Fibroblast of the aortic adventitia (primary cell): ENCODE measurements at regions not wholly inside any gene's neighbourhood (a gene's known extent, or its start where the extent isn't known, plus 50 kb on each side); places are given as distances from the start of the nearest gene placed in this dataset.

Source experiments
- DNase-seq: peaks from one replicate; pipeline ENCODE4 v3.0.0-alpha.2; 2010; ENCODE audit warnings: low read depth
- H3K4me3 ChIP-seq: 2 replicates; pipeline ENCODE4 v1.5.1; 2011; ENCODE audit warnings: low read depth, mild to moderate bottlenecking, control low read depth, low read length, moderate library complexity
- TF ChIP-seq, protein P1 (sequence below): IDR thresholded peaks from 2 replicates; pipeline ENCODE4 v1.5.1; 2011; ENCODE audit warnings: mild to moderate bottlenecking, low read length, control low read depth, inconsistent platforms; ENCODE audit not compliant: insufficient read depth

DNA sequence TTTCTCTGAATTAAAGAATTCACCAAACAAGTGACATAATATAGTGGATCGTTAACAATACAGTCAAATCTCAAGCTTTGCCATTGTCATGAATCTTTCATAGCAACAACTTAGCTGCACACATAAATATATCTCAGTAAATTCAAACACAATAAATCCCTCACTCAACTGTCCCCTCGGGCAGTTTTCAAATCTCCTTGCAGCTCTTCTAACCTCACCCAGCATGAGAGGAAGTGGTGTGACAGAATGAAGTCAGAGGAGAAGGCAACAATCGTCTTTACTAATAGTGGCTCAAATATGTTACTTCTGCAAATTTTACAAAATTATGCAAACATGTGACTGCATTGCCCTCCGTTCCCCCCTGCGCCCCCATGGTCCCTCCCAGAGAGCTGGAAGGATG is 148.2 kb downstream of the RAP2A start:
- TF ChIP-seq, protein P1, sequence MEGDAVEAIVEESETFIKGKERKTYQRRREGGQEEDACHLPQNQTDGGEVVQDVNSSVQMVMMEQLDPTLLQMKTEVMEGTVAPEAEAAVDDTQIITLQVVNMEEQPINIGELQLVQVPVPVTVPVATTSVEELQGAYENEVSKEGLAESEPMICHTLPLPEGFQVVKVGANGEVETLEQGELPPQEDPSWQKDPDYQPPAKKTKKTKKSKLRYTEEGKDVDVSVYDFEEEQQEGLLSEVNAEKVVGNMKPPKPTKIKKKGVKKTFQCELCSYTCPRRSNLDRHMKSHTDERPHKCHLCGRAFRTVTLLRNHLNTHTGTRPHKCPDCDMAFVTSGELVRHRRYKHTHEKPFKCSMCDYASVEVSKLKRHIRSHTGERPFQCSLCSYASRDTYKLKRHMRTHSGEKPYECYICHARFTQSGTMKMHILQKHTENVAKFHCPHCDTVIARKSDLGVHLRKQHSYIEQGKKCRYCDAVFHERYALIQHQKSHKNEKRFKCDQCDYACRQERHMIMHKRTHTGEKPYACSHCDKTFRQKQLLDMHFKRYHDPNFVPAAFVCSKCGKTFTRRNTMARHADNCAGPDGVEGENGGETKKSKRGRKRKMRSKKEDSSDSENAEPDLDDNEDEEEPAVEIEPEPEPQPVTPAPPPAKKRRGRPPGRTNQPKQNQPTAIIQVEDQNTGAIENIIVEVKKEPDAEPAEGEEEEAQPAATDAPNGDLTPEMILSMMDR, result no peak
- no peak for DNase-seq
- H3K4me3 ChIP-seq, result no peak overlapping the region

DNA sequence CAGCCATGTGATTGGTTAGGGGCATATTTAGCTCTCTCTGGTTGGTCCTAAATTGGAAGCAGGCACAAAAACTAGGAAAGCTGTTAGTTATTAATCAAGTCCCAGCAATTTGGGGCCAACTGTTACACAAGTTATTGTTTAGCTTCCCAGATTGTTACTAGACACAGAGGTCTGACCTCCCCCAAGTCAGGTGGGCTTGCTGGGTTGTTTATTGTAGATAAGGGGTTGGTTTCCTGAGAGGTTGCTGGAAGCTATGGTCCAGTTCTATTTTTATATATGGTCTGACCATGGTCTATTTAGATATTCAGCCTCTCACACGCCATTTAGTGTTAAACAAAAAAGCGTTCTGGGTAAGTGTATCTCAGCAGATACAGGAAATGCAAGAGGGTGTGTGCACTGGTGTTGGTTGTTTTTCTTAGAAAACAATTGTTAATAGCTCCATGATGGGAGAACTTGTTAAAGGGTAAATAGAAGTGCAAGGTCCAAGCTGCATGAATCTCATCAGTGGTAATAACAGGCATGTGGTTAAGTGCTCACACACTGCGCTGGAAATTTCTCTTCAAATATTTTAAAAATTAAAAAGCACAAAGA is 150.0 kb downstream of the RAP2A start:
- TF ChIP-seq, protein P1, result no peak
- DNase-seq, result no peak
- H3K4me3 ChIP-seq, result no peak overlapping the region

DNA sequence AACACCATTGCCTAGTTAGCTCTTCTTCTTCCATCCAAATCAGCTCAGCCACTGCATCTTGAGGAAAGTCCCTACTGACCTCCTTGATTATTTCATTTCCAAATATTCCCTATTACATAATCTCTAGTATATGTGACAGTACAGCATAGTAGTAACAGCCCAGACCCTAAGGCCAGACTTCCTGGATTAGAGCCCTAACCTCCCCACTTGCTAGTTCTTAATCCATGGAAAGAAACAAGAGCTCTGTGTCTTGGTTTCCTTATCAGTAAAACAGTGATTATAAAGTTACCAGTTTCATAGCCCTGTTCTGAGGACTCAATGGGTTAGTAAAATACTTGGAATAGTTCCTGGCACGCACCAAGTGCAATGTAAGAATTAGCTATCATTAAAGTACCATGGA is 153.0 kb downstream of the RAP2A start:
- TF ChIP-seq, protein P1, result no peak
- DNase-seq, result no peak
- no peak overlapping the region for H3K4me3 ChIP-seq

DNA sequence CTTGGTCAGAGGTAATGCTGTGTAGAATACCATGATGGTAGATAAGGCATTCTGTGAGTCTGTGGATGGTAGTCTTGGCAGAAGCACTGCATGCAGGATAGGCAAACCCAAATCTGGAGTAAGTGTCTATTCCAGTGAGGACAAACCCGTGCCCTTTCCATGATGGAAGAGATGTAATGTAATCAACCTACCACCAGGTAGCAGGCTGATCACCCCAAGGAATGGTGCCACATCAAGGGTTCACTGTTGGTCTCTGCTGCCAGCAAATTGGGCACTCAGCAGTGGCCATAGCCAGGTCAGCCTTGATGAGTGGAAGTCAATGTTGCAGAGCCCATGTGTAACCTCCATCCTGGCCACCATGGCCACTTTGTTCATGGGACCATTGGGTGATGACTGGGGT is 155.0 kb downstream of the RAP2A start:
- no peak for DNase-seq
- TF ChIP-seq, protein P1, result no peak
- H3K4me3 ChIP-seq, result no peak overlapping the region

DNA sequence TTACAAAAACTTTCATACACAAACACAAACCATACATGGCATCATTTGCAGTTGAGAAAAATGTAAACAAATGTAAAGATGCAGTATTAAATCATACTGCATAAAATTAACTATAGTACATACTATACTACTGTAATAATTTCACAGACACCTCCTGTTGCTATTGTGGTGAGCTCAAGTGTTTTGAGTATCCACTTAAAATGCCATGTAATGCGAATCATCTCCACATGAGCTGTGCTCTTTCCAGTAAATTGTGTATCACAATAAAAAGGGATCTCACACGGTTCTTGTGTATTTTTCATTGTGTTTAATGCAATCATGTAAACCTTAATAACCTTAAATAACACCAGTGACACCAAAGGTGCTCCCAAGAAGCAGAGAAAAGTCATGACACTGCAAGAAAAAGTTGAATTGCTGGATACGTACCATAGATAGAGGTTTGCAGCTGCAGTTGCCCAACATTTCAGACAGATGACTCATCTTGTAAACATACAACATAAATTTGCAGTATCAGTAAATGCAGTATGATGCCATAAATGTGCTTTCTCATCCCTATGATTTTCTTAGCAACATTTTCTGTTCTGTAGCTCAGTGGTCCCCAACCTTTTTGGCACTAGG is 166.6 kb downstream of the RAP2A start:
- no peak overlapping the region for H3K4me3 ChIP-seq
- TF ChIP-seq, protein P1, result no peak
- DNase-seq, result peak; percentile 42

DNA sequence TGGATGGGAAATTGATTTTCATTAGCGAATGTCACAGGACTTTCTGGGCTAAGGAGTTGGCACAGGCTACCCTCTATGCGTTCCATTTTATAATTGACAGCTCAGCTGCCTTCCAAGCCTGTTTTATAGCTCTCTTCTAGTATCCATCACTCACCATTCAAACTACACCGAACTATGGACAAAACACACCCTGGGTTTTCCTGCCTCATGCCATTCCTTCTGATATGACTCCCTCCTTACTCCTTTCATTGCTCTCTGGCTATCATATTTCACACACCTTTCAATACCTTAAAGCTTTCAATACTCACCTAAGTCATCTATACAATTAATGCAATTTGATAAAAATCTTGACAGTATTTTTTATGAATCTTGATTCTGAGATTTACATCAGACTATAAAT is 181.3 kb downstream of the RAP2A start:
- H3K4me3 ChIP-seq, result no peak overlapping the region
- TF ChIP-seq, protein P1, result no peak

DNA sequence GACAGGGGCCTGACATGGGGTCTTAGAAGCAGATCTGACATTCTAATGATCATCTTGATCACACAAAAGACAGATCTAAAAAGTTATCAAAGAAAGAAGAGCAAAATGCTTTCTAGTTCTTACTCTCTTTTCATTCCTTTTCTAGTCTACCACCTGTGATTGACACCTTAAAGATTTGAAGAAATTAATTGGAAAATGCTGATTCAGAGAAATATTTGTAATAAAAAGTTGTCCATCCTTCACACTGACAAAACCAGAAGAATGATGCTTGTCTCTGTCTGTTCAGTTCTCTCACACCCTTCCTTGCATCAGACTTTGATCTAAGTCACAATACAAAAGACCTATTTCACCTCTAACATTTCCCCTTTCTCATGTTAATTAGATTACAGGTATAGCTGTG is 182.4 kb downstream of the RAP2A start:
- no peak for DNase-seq
- TF ChIP-seq, protein P1, result no peak
- H3K4me3 ChIP-seq, result no peak overlapping the region

More for the DNA sequence above, 181.3 kb downstream of the RAP2A start:
- no peak for DNase-seq
